SH-SY5Y (cell line): ENCODE measurements at regions not wholly inside any gene's neighbourhood (a gene's known extent, or its start where the extent isn't known, plus 50 kb on each side); places are given as distances from the start of the nearest gene placed in this dataset.

ENCODE experiments used
- GATA2 ChIP-seq: IDR thresholded peaks from 2 replicates; pipeline ENCODE4 v1.6.1; 2011; ENCODE audit warnings: mild to moderate bottlenecking, low read depth, low read length
- GATA3 ChIP-seq: IDR thresholded peaks from 2 replicates; pipeline ENCODE4 v1.6.1; 2011; ENCODE audit warnings: low read depth, mild to moderate bottlenecking, low read length, moderate library complexity

GRCh38 chr10:6802759-6803426 lies 222.8 kb upstream of the PRKCQ start:
- TF ChIP-seq GATA2 (no peak), GATA3 (no peak)
